GM21447 (cell line): ENCODE measurements at regions not wholly inside any gene's neighbourhood (a gene's known extent, or its start where the extent isn't known, plus 50 kb on each side); places are given as distances from the start of the nearest gene placed in this dataset.
"Not testable (repeated sequence)": the region's sequence is repeated elsewhere in the genome, so short reads cannot be mapped to it uniquely, and the experiment has no call there.

Experiments
- ATAC-seq: cut with Tn5 transposase; IDR thresholded peaks from one replicate; pipeline ENCODE4 v1.9.1; 2021; ENCODE audit not compliant: unreplicated experiment

DNA sequence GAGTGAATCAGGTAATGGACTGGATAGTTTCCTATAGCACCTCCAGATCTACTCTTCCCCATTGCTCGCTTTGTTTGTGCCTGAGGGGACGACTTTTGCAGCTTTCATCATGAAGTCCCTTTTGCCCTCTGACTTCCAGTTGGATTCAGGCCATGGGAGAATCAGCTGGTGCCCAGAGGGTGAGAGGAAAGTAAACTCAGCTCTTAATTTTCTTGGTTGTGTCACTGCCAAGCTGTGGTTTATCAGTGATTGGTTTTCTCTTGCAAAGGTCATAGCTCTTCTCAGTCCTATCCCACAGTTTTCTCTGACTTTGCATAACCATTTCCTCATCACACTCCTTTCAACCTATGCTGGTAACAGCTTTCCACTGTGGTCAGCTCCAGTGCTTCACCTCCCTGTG lies 200.1 kb downstream of the KCNJ2 start:
- ATAC-seq: no peak

DNA sequence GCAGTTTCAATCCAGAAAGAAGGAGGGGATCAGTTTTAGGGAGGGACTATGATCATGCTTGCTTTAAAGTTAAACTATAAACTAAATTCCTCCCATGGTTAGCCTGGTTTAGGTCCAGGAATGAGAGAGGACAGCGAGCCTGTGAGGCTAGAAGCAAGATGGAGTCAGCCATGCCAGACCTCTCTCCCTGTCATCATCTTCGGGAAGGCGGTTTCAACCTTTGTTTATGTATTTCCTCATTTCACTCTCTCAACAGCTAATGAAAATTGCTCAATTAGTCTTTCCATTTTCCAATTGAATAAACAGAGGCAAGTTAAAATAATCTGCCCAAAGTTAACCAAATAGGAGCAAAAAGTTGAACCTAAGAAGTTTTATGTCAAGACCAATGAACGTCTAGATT lies 201.5 kb downstream of the KCNJ2 start:
- ATAC-seq: no peak

DNA sequence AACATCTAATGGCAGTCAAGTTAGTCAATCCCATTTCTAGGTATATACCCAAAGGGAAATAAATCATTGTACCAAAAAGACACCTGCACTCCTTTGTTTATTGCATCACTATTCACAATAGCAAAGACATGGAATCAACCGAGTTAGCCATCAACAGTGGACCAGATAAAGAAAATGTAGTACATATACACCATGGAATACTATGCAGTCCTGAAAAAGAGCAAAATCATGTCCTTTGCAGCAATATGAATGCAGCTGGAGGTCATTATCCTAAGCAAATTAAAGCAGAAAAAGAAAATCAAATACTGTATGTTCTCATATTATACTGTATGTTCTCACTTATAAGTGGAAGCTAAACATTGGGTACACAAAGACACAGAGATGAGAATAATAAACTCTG lies 204.0 kb downstream of the KCNJ2 start:
- ATAC-seq: no peak

DNA sequence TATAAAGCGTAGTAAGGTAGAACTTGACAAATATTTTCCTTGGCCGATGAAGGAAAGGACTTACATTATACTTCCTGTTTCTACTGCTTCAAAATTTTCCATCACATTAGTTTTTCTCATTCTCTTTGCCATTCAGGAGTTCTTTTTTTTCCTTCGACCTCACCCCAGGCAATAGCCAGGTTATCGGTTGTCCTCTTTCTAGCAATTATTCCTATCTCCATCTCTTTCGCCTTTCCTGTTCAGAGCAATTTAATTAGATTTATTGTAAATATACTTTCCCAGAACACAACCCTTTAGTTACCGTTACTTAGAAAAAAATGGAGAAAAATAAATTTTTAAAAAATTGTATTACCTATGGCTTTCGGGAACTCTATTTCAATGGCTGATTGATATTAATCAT lies 205.2 kb downstream of the KCNJ2 start:
- ATAC-seq: no peak

DNA sequence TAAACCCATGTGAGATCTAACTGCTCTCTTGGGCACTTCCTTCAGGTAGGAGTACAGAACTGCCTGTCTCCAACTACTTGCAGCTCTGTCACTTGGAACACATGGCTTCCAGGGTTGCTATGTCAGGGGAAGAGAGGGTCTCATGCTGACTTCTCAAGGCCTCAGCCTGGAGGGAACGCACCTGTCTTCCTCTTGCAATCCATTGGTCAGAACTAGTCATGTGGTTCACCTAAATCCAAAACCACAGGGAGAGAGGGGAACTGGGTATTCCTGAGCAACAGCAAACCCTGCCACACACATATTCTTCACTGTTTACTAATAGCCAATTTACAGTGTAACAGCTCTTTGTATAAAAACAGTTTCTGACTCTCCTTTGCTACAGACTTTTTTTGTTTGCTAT lies 206.1 kb downstream of the KCNJ2 start:
- ATAC-seq: no peak

DNA sequence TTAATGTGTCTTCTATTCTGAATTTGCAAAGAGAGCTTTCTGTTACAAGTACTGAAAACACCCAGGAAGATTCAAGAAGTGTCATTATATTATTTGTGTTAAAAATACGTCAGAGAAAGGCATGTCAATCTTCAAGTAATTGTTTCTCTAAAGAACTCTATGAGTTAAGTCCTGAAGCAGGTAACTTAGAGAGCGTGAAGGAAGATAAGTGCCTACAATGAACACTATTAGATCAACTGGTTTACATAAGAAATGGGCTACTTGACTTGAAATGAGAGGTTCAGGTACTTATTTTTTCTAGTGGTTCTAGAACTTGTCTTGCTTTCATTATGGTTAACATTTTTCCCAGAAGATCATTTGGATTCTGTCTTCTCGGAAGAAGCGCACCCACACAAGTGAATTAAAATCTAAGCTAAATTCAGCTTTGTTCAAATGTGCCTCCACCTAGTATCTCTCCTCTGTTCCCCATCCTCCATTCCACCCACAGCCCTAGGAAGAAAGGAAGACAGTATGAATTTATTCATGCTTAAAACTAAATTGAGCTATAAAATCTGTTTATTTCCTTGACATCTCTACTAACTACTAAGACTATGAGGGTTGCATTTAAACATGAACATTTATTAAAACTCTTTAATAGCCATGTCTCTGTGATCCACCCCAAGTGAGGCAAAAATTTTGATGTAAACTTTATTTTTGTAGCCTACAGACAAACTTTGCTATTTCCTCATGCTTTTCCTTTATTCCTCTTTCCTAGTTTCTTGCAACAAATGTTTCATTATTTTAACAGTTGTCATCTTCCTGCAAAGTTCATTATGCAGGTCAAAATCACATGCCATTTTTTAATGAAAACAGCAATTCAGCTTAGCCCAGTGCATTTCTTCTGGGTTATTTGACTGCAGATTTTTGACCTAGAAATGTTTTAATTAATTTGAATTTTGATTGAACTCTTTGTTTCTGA lies 206.8 kb downstream of the KCNJ2 start:
- ATAC-seq: no peak

DNA sequence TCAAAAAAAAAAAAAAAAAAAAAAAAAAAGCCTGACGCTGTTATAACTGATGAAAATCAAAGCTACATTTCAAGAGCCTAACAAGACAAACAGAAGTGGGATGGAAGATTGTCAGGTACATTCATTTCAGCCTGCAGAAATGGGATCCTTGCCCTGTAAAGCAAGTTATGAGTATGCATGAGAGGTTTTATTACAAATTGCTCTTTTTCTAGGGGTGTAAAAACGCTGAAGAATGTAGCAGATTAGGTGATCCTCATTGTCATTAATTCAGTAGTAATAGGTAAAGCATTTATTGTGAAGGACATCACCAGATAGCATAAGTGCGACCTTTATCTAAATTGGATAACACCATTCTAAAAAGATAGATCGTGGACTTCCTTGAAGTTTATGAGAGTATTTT lies 208.3 kb downstream of the KCNJ2 start:
- no peak for ATAC-seq

DNA sequence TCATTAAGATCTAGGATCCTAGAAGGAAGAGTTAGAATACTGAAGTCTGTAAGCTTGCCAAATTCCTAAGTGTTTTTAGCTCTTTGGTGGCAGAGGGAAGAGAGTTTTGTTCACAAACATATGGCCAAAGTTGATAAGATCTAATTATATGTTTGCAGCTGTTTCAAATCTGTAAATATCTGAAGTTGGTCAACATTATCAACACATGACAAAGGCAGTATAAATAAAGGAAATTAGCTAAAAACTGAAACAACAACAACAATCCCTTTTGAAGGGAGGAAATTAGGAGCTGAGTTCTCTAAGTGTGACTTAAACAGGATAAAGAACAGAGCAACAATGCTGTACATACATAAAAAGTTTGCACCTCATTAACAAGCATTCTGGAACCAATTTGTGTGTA lies 208.7 kb downstream of the KCNJ2 start:
- ATAC-seq: no peak

DNA sequence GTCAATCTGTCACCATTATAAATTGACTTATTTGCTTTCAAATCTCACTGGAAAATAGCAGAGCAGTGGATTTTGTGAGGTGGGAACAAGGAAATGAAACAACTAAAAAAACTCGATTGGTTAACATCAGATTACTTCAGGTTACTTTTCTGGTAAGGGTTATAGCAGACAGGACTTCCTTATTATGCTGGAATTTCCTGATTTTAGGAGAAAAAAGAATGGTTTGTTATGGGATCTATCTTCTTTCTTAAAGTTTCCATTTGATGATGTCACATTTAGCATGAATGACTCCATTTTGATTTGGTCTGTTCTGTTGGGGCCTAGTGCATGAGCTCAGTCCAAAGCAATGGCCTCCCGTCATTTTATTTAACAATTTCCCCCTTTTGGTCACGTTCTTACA lies 210.6 kb downstream of the KCNJ2 start:
- ATAC-seq: no peak

DNA sequence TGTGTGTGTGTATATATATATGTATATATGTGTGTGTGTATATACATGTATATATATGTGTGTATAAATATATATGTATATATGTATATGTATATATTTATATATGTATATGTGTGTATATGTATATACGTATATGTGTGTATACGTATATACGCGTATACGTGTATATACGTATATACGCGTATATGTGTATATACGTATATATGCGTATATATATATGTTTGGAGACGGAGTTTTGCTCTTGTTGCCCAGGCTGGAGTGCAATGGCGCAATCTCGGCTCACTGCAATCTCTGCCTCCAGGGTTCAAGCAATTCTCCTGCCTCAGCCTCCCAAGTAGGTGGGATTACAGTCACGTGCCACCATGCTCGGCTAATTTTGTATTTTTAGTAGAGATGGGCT lies 212.6 kb downstream of the KCNJ2 start:
- not testable (repeated sequence) for ATAC-seq

DNA sequence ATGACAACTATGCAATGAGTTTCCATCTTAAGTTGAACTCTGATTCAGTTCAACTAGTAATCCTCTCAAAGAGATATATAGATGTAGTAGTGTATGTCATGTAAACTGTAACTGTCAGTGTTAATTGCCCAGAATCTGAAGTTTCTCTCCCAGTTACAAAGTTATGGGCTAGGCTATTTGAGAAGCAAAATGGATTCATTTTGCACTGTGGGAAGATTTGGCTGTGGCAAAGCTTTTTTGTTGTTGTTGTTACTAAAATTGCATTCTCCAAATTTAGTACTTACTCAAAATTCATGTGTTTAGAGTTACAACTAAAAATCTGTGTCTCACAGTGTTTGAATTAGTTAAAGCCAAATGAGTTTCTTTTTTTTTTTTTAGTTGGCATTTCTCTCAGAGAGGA lies 219.0 kb downstream of the KCNJ2 start:
- ATAC-seq: no peak

DNA sequence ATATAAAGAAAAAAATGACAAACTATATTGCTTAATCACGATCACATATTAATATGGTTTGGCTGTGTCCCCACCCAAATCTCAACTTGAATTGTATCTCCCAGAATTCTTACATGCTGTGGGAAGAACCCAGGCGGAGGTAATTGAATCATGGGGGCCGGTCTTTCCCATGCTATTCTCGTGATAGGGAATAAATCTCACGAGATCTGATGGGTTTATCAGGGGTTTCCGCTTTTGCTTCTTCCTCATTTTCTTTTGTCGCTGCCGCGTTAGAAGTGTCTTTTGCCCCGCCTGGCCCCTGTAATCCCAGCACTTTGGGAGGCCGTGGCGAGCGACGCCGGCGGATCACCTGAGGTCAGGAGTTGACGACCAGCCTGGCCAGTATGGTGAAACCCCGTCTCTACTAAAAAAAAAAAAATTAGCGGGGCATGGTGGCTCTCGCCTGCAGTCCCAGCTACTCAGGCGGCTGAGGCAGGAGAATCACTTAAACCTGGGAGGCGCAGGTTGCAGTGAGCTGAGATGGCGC lies 220.0 kb downstream of the KCNJ2 start:
- ATAC-seq: not testable (repeated sequence)

DNA sequence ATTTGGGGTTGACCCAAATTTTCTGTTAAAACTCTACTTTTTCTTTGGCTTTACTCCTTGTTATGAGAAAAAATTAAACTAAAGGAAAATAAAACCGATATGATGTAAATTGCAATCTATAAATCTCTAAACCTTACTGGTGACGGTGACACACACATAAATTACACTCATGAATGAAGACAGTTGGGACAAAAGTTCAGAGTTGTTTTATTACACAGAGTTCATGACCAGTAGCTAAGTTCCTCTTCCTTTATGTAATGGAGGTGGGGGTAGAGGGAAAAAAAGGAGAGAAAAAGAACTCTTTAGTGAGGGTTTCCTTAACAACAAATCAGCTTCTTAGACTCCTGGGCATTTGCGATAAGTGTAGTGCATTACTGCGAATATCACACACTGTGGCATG lies 220.7 kb downstream of the KCNJ2 start:
- no peak for ATAC-seq

DNA sequence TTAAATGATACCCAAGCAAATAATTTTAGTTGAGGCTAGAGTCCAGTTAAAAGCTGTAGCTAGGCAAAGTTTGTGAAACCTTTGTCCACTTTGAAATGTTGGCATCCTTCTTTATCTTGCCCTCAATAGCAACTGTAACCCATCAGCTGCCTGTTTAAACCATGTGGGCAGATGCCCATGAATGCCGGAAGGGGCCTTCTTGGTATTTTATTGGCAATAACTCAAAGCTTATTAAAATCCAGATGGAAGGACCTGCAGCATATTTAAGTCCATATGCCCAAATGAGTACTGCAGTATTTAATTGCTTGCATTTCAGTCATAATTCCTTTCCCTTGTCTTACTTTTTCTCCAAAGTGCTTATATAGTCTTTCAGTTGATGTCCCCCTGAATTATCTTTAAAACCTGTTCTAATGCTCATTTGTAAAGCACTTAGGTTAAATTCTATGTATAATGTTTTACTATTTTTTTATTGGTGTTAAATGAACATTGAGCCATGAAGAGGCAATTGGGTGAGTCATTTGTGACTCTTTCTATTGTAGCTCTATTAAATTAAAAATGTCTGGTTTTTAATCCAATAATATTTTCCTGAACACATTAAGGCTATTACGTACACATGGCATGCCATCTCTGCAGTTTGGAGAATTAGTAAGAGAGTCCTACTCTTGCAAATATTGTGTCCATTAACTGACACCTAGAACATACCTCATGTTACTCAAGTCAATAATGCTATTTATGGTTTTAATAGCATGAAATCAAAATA lies 225.3 kb downstream of the KCNJ2 start:
- no peak for ATAC-seq

DNA sequence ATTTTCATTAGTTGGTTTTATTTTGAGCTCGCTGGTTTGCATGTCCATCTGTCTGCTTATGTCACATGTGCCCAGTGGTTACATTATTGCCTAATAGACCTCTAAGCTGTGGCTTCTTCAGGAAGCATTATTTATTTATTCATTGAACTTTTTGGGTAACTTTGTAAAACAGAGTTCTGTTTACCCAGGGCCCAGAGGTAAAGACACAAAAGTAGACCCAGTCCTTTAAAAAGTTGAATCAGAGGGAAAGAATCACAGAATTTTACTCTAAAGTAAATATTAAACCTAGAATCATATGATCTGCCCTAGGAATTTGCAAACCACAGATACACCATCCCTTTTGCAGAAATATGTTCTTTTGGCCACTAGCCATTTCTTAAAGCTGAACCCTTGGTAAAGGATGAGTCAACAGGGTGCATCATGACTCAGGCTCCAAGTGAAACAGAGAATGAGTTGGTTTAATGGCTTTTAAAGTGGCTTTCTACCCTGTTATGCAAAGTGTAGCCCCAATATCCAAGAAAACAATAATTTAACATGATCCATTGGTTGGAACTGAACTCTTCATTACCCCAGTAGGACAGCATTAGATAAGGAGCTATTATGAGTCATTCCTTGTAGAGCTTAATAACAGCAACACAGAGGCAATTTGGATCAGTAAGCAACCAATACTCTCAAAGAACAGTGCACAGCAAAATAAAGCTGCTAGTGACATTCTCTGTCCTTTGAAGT lies 236.3 kb downstream of the KCNJ2 start:
- no peak for ATAC-seq

DNA sequence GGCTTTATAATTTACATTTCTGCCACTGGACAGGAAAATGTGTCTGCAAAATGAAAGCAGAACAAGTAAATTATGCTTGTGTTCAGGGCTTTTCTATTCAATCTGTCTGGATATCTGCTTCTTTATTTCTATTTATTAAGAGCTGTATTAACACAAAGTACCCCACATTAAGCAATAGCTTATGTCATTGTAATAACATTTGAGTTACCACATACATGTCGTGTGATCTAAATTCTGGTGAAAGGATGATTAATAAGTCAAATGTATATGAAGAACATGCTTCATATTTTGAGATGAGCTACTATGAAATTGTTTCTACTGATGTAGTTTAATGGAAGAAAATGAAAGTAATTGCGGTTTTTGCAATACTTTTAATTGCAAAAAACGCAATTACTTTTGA lies 238.2 kb downstream of the KCNJ2 start:
- no peak for ATAC-seq

DNA sequence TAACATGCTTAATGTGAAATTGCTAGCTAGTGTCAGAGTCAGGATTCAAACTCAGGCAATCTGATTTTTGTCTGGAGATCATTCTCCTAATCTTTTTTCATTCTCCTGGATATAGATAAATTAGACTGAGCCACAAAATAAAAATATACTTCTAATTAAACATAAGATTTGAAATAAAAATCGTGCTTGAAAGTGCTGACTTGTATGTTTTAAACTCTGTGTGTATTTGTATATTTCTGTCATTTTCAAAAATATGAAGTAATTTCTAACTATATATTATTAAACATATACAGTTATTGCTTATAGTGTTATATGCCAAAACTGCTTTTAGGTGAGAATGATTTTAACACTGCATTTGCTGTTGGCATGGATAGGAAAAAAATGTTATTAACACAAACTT lies 239.4 kb downstream of the KCNJ2 start:
- no peak for ATAC-seq

DNA sequence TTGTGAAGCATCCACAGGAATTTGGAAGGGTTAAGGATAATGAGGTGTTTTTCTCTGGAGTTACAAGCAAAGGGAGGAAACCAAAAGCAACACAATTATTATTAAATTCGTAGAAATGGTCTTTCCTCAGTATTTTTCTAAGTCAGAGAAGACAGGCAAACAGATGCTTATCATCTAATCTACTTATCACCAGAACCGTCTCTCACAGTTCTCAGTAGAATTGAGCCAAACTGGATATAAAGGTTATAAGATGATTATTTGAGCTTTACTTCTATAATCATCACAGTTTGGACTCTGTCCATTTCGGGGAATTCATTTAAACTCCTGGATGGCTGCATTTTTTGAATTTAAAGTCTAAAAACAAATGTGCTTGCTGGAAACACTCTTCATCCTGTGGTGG lies 245.0 kb downstream of the KCNJ2 start:
- no peak for ATAC-seq

DNA sequence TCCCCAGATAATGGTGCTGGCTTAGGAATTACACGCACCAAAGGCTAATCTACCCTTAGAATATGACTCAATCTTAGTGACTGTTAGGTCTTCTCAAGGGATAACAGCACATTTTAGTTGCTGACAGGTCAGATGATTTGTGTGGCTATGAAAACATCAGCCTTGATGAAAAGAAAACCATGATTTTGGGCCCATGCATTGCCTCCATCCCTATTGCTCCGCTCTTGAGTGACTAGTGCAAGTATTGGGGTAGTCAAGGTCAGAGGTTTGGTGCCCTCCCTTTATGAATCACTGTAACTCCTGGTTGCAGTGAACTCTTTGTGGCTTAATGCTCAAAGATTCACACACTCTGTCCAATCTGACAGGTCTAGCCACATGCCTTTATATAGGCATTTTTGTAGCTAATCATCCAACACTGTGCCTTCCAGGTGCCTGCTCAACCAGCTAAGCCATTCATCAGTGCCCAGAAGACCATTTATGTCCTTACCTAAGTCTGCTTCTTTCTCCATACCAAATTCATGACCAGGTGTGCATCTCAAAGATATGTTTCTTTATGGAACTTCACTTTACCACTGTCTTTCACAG lies 251.6 kb downstream of the KCNJ2 start:
- no peak for ATAC-seq

DNA sequence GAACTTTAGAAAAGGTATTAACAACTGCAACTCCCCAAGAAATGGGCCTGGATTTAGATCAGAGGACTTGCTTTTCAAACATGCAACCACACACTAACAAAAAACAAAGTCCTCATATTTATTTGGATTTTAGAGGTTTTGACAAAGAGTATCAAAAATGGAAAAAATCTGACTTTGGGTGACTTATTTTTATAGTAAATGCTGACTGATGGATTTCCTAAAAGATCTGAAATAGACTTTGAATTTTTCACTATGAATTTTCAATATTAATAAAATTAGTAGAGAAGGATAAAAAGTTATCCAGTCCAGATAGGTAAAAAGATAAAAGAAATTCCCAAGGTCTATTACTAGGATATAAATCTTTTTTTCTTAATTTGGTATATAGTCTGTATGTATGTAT lies 253.5 kb downstream of the KCNJ2 start:
- ATAC-seq: no peak

DNA sequence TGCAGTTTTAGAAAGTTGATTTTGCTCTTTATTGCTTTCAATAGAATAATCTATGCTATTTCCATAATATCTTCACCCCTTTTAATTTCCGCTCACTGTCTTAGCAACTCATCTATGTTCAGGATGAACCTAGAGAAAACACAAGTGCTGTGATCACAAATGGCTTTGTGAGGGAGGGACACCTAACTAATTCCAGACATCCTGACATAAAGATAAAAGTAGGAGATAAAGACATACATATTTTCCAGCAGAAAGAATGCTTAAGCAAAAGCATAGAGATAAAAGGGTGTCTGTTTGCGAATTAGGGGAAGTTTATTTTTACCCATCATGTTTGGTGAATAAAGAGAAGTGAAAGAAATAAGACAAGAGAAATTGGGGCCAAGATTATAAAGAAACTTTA lies 254.2 kb downstream of the KCNJ2 start:
- ATAC-seq: no peak
